GM21576 (cell line): ENCODE measurements at regions not wholly inside any gene's neighbourhood (a gene's known extent, or its start where the extent isn't known, plus 50 kb on each side); places are given as distances from the start of the nearest gene placed in this dataset.

Source experiments
- ATAC-seq: cut with Tn5 transposase; IDR thresholded peaks from one replicate; pipeline ENCODE4 v1.9.1; 2021; ENCODE audit warnings: mild to moderate bottlenecking, moderate library complexity; ENCODE audit not compliant: unreplicated experiment

GRCh38 chr6:41404182-41404845 lies 68.9 kb downstream of the NCR2 start:
- ATAC-seq: no peak

GRCh38 chr6:41405941-41406727 lies 70.7 kb downstream of the NCR2 start:
- ATAC-seq: no peak

- ATAC-seq: no peak
Measured at GRCh38 chr6:41406728-41407489, 71.5 kb downstream of the NCR2 start.

- ATAC-seq: no peak
Measured at GRCh38 chr6:41408576-41408975, 73.2 kb downstream of the NCR2 start.

GRCh38 chr6:41408982-41409381 lies 73.6 kb downstream of the NCR2 start:
- ATAC-seq: no peak

GRCh38 chr6:41409489-41409888 lies 74.1 kb downstream of the NCR2 start:
- ATAC-seq: no peak

GRCh38 chr6:41411961-41412360 lies 76.6 kb downstream of the NCR2 start:
- no peak for ATAC-seq

- no peak for ATAC-seq
Measured at GRCh38 chr6:41413250-41413649, 77.8 kb downstream of the NCR2 start.

- ATAC-seq: no peak
Measured at GRCh38 chr6:41416501-41416837, 81.1 kb downstream of the NCR2 start.

- no peak for ATAC-seq
Measured at GRCh38 chr6:41418741-41419140, 83.3 kb downstream of the NCR2 start.

GRCh38 chr6:41419385-41419784 lies 84.0 kb downstream of the NCR2 start:
- ATAC-seq: no peak

- no peak for ATAC-seq
Measured at GRCh38 chr6:41420186-41420585, 84.8 kb downstream of the NCR2 start.

GRCh38 chr6:41422161-41422560 lies 86.8 kb downstream of the NCR2 start:
- no peak for ATAC-seq

GRCh38 chr6:41423002-41423401 lies 87.6 kb downstream of the NCR2 start:
- ATAC-seq: no peak

- ATAC-seq: no peak
Measured at GRCh38 chr6:41424370-41425058, 89.1 kb downstream of the NCR2 start.

GRCh38 chr6:41425511-41425910 lies 90.1 kb downstream of the NCR2 start:
- no peak for ATAC-seq

- ATAC-seq: no peak
Measured at GRCh38 chr6:41426438-41426851, 91.0 kb downstream of the NCR2 start.

GRCh38 chr6:41426888-41427641 lies 91.7 kb downstream of the NCR2 start:
- no peak for ATAC-seq

GRCh38 chr6:41427642-41428335 lies 92.4 kb downstream of the NCR2 start:
- ATAC-seq: no peak
